ENCODE measurements at regions not wholly inside any gene's neighbourhood (a gene's known extent, or its start where the extent isn't known, plus 50 kb on each side); places are given as distances from the start of the nearest gene placed in this dataset.
"Not testable (repeated sequence)": the region's sequence is repeated elsewhere in the genome, so short reads cannot be mapped to it uniquely, and the experiment has no call there.

GRCh38 chr18:55953326-55953725 lies 365.3 kb upstream of the TCF4 start:
- no peak for DNase-seq (ENCODE audit: low read depth)

GRCh38 chr18:55951738-55952137 lies 363.7 kb upstream of the TCF4 start:
- DNase-seq (ENCODE audit: low read depth) = not testable (repeated sequence)

DNA sequence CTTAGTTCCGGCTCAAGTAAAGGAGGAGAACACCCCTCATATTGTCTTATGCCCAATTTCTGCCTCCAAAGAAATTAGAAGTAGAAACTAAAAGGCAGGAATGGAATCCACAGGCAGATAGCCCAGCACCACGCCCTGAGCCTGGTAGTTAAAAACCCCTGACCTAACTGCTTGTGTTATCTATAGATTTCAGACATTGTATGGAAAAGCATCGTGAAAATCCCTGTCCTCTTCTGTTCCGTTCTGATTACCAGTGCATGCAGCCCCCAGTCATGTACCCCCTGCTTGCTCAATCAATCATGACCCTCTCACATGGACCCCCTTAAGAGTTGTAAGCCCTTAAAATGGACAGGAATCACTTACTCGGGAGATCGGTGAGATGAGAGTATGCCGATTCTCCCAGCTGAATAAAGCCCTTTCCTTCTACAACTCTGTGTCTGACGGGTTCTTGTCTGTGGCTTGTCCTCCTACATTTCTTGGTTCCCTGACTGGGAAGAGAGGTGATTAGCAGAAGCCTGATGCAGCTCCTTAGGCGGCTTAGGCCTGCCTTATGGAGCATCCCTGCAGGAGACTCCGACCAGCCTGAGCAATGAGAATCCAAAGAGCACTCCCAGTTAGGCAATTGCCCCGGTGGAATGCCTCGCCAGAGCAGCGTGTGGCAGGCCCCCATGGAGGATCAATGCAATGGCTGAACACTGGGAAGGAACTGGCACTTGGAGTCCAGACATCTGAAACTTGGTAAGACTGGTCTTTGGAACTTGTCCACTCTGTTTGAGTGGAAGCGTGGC lies 362.6 kb upstream of the TCF4 start:
- DNase-seq (ENCODE audit: low read depth) = no peak

DNA sequence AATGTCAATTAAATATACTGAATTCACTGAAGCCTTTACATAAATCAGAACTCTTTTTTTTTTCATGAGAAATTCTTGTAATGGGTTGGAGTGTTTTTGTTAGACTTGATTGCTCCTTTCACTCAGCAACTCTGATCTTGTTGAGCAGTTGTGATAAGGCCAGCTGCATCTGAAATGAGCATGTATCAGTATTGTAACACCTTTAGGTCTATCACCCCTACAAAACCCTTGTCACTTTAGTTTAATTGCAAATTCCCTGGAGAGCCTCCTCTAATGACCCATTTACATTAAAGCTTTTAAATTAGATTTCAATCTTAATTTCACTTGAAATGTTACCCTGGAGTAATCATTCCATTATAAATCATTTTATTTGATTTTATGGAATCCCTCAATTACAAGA lies 346.8 kb upstream of the TCF4 start:
- no peak for DNase-seq (ENCODE audit: low read depth)

DNA sequence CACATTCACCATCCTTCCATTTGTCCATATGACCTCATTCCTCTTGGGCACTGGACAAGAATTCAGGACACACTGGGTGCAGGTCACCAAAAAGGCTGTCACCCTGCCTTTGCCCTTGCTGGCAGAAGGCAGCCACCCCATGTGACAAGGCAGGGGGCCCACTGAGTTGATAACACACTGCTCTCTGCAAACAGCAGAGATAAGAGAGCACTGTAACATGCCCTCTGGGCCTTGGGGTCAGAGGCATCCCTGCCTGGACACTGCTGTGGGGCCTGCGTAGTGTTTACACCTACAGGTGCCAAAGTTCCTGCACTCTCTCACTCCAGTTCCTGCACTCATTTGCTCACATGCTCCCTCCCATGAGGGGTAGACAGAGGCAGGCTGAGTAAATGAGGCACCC lies 344.7 kb upstream of the TCF4 start:
- no peak for DNase-seq (ENCODE audit: low read depth)

GRCh38 chr18:55927831-55928230 lies 339.8 kb upstream of the TCF4 start:
- no peak for DNase-seq (ENCODE audit: low read depth)

GRCh38 chr18:55925772-55926171 lies 337.8 kb upstream of the TCF4 start:
- DNase-seq (ENCODE audit: low read depth) = no peak

DNA sequence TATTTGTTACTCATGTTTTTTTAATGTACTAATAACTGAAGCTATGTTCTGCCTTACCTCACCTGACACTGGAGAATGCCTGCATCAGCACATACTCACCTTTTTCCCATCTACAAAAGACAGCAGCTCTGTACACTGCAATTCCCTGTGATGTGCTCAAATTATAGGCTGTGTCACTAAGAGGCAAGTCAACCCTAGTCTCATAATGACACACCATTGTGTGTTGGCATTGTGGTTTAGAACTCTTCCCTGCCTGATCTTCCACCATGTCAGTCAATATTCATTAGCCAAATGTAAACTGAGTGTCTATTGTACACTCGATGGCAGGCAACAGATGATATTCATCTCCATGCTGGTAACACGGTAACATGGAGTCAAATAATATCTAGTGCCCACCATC lies 332.1 kb upstream of the TCF4 start:
- no peak for DNase-seq (ENCODE audit: low read depth)

DNA sequence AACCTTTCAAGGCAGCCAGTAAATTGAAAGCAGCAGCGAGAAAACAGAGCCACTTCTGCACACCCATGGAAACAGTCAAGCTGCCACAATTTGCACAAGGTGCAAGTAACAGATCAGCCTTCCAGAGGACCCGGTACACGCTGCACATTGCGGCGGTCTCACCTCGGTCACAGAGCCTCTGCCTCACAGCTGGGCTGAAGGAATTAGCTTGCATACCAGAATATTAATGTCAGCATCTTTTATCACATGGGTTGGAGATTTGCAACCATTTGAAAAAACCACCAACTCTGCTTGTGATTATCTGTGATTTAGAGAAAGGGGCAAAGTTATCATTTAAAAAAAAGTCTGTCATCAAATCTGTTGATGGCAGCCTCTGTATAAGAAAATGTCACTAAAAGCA lies 330.5 kb upstream of the TCF4 start:
- DNase-seq (ENCODE audit: low read depth) = no peak

DNA sequence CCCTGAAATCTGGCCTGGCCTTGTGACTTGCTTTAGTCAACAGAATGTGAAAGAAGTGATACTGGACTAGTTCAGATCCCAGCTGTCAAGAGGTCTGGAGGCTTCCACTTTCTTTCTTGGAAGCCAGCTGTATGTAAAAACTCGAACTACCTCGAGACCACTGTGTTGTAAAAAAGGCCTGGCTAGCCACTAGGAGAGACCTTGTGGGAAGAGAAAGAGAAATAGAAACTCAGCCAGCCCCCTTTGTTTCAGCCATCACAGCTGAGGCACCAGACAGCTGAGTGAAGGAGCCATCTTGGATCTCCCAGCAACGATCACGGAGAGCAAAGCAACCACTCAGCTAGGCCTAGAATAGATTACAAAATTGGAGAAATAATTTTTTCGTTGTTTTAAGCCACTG lies 324.9 kb upstream of the TCF4 start:
- DNase-seq (ENCODE audit: low read depth) = no peak

DNA sequence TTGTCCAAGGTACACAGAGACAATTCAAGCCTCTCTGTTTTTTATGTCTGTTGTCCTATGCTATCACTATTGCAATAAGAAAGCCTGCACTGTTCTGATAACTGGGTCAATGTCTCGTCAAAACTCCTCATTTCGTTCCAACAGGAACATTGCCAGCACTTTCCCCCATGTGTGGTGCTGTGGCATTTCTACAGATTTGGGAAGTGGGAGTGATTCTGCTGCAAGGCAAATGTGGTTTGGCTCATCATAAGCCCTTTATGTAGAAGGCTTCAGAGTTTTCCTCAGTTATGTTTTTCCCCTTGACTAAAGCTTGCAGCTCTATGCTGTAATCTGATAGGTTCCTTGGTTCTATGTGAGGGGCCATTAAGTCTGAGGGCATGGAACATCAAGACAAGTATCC lies 324.1 kb upstream of the TCF4 start:
- no peak for DNase-seq (ENCODE audit: low read depth)

GRCh38 chr18:55910296-55910695 lies 322.3 kb upstream of the TCF4 start:
- no peak for DNase-seq (ENCODE audit: low read depth)

GRCh38 chr18:55908901-55909366 lies 320.9 kb upstream of the TCF4 start:
- DNase-seq (ENCODE audit: low read depth) = no peak

DNA sequence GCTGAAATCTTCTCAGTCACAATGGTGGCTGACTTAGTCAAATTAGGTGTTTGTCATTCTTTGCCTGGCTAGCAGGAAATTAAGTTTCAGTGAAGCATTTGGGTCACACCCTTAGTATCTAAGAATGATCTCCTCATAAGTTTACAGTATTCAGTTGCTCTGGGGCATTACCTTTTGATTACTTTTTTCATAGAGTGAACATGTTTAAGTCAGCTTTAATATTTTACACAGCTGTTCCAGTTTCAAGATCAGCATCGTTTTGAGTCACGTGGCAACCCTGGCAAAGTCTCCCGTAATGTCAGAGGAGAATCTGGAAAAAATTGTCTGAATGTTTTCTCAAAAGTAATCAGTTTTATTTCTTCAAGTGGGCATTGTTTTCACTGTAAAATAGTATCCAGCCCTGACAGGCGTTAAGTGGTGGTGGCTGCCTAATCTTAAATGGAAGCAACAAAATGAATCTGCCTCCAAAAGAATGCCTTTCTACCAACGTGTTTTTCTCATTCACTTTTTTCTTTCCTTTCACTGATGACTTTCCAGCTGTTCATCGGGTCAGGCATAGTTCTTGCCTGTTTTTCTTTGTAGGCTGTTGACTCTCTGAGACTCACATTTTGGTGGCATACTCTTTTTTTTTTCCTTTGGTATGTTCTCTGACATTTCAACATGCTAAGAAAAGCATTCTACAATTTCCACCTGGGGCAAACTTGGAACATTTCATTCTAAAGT lies 319.6 kb upstream of the TCF4 start:
- no peak for DNase-seq (ENCODE audit: low read depth)

DNA sequence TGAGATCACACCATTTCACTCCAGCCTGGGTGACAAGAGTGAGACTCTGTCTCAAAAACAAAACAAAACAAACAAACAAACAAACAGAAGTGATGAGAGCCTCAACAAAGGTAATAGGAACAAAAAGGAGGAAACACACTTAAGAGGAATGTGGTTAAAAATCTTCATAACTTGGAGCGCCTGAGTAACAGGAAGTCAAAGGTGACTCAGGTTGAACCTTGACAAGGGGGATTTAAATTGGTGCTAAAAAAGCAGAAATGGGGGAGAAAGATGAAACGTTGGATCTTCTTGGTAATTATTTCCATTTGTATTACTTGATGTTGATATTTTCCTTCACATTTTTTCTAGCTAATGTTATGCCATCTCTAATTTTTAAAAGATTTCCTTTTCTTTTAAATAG lies 318.5 kb upstream of the TCF4 start:
- DNase-seq (ENCODE audit: low read depth) = no peak

DNA sequence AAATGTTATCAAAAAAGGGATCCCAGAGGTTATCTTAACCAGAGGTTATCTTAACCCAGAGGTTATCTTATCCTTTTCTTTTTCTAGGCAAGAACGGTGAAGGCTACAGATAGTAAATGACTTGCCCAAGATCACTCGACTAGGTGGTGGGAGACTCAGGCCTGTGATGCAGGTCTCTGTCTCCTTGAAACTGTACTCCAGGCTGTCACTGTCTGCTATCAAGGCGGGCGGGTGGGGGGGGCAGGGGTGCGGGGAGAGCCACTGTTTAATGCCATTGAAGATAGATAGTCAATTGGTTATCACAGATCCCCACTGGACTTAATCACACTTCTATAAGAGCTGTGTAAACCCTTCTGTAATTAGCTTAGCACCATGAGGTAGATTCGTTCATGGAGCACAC lies 315.9 kb upstream of the TCF4 start:
- no peak for DNase-seq (ENCODE audit: low read depth)

GRCh38 chr18:55900380-55900779 lies 312.4 kb upstream of the TCF4 start:
- no peak for DNase-seq (ENCODE audit: low read depth)

DNA sequence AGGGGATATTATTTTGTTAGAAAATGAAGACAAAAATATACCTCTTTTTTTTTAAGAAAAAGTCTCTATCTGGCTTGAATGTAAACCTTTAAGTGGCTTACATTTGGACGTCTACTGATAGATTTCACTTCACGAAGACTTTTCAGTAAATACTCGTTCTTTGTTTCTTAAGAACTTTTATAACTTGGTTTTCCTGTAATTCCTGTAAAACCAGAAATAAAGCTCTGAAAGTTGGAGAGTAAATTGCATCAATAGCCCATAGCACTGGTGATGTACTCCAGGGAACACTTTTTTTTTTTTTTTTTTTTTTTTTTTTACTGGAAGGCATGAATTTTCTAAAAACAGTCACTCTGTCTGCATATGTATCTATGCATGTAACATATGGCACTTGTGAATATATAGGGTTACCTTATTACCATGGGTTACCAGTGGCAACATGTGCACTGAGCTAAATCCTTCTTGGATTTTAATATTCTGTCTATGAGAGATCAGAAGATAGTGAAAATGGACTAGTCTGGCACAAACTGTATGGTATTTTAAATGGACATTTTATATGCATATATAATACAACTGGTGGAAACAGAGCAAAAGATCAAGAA lies 309.2 kb upstream of the TCF4 start:
- DNase-seq (ENCODE audit: low read depth) = no peak

DNA sequence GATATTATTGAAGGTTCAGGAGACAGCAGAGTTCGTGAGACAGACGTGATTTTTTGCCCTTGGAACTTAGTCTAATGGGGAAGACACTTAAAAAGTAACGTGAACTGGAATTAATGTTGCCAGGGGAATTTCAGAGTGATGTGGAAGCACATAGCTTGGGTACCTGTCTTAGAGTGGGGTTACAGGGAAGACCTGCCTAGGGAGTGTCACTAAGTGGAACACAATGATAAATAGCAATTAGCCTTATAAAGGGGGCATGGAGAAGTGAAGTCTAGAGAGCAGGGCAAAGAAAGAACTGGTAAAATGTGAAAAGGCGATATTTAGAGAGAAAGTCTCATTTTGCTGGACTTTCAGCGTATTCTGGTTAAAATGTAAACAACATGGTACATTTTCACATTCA lies 306.0 kb upstream of the TCF4 start:
- no peak for DNase-seq (ENCODE audit: low read depth)

GRCh38 chr18:55892862-55893813 lies 305.1 kb upstream of the TCF4 start:
- DNase-seq (ENCODE audit: low read depth) = not testable (repeated sequence)

- no peak for DNase-seq (ENCODE audit: low read depth)
Observed at GRCh38 chr18:55886886-55887285, 298.9 kb upstream of the TCF4 start.

DNA sequence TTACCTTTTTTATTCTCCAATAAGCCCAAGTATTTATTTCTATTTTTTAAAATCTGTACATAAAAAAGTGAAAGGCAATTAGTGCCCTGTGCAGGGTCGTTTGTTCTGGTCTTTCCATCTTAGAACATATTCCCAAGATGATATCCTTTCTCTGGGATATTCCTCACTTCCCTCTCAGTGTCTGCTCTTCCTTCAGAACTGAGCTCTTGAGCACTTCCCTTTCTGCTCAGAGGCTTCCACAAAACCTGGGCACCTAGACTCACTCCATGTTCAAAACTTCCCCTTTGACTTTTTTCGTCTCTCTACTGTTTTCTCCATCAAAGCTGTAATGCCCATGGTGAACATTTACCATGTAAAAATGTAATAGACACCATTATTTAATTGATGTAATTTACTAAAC lies 296.5 kb upstream of the TCF4 start:
- no peak for DNase-seq (ENCODE audit: low read depth)

Measured in activated T-cell treated with anti-CD3 and anti-CD28 coated beads for 48 hours (primary cell).